ENCODE measurements at regions not wholly inside any gene's neighbourhood (a gene's known extent, or its start where the extent isn't known, plus 50 kb on each side); places are given as distances from the start of the nearest gene placed in this dataset.

DNA sequence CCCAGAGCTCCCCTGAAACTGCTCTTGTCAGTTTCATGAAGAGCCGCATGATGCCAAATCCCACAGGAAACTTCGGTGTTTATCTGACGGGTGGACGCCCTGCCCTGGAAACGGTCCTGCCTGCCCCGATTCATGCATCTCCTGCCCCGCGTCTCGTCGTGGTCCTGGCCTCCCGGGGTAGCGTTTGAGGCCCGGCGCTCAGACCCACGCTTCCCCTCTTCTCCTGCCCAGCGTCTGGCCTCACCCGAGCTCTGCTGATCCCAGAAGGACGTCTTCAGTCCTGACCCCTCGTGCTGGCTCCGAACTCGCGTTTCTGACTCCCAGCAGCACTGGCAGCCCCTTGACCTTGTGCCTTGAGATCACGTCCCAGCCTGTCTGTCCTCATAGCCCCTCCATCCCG, 180.5 kb downstream of the TMEM18 start:
- FAIRE-seq, result no peak
- intact Hi-C loops (cut with DNase I), result no loop called here
- no peak overlapping the region for H3K9ac ChIP-seq (ENCODE audit: low read length in 3 of 3)
- H3K9me3 ChIP-seq (ENCODE audit: control insufficient read depth in 2 of 3, insufficient read depth in 1 of 3, low read length in 3 of 3), result no peaks in the 10 kb centered on the region
- no peaks in the 10 kb centered on the region for H3K27me3 ChIP-seq (ENCODE audit: control insufficient read depth, insufficient read depth, low read length)
- no peak for TF ChIP-seq CTCF (IDR thresholded peaks at IDR 0.05; ENCODE audit: borderline replicate concordance, extremely low read depth, insufficient read depth)
- DNase-seq, result no peak
- H3K27ac ChIP-seq (ENCODE audit: low read depth in 2 of 2, low read length in 2 of 2), result no peak overlapping the region
- no peaks in the 10 kb centered on the region for H3K4me1 ChIP-seq (ENCODE audit: control insufficient read depth in 2 of 3, insufficient read depth in 2 of 3, low read depth in 1 of 3, low read length in 3 of 3)
- H3K4me3 ChIP-seq (ENCODE audit: low read length in 3 of 3), result no peak overlapping the region
- no peaks in the 10 kb centered on the region for H3K36me3 ChIP-seq (ENCODE audit: control insufficient read depth in 2 of 3, insufficient read depth in 3 of 3, low read length in 3 of 3)

DNA sequence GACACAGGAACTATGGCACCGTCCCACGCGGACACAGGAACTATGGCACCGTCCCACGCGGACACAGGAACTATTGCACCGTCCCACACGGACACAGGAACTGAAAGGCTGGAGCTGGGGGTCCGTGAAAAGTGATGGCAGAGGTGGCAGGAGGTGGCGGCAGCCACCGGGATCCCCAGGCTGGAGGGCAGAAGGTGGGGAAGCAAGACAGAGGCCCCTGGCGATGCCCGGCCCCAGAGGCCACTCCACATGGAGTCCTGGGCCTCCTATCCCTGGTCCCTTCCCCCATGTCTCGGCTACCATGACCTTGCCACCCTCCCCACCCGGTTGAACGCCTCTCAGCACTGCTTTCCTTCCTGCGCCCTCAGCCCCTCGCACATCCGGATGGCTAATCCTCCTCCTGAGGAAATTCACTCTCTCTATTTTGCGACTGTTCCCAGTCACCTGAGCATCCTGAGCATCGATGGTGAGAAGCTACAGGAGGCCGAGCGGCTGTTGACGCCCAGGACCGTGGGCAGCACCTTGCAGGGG, 181.4 kb downstream of the TMEM18 start:
- no peak for TF ChIP-seq CTCF (IDR thresholded peaks at IDR 0.05; ENCODE audit: borderline replicate concordance, extremely low read depth, insufficient read depth)
- Histone ChIP-seq H3K9me3 (ENCODE audit: control insufficient read depth in 2 of 3, insufficient read depth in 1 of 3, low read length in 3 of 3) (no peaks in the 10 kb centered on the region), H3K9ac (ENCODE audit: low read length in 3 of 3) (no peak overlapping the region), H3K4me1 (ENCODE audit: control insufficient read depth in 2 of 3, insufficient read depth in 2 of 3, low read depth in 1 of 3, low read length in 3 of 3) (no peaks in the 10 kb centered on the region), H3K27me3 (ENCODE audit: control insufficient read depth, insufficient read depth, low read length) (no peaks in the 10 kb centered on the region), H3K36me3 (ENCODE audit: control insufficient read depth in 2 of 3, insufficient read depth in 3 of 3, low read length in 3 of 3) (no peaks in the 10 kb centered on the region), H3K4me3 (ENCODE audit: low read length in 3 of 3) (no peak overlapping the region), H3K27ac (ENCODE audit: low read depth in 2 of 2, low read length in 2 of 2) (no peak overlapping the region)
- DNase-seq, result no peak
- intact Hi-C loops (cut with DNase I), result no loop called here
- FAIRE-seq, result no peak

DNA sequence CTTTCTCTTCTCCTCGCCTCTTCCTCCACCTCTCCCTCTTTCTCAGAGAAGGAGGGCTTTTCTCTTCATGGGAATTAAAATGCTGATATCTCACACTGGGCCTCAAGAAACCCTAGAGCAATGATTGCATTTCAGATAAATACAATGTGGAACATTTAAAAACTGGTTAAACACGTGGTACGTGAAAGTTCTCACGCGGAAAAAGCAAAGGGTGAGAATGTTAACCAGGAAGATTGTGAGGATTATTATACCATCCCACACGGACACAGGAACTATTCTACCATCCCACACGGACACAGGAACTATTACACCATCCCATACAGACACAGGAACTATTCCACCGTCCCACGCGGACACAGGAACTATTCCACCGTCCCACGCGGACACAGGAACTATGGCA, 182.4 kb downstream of the TMEM18 start:
- TF ChIP-seq CTCF (IDR thresholded peaks at IDR 0.05; ENCODE audit: borderline replicate concordance, extremely low read depth, insufficient read depth), result no peak
- no peak for FAIRE-seq

DNA sequence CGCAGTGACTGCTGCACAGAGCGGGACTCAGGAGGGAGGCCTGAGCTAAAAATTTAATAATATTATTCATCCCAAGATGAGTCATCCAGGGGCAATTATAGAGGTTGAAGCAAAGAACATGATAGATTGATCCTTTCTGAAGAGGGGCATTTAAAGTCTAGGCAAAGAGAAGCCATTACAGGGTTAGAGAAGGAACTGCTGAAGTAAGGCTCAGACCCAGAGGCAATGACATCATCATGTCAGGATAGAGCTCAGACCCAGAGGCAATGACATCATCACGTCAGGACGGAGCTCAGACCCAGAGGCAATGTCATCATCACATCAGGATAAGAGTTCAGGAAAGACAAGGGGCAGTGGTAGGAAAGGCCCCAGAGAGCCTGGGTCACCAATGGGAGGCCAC, 184.0 kb downstream of the TMEM18 start:
- TF ChIP-seq CTCF (IDR thresholded peaks at IDR 0.05; ENCODE audit: borderline replicate concordance, extremely low read depth, insufficient read depth), result no peak
- no peak overlapping the region for H3K9ac ChIP-seq (ENCODE audit: low read length in 3 of 3)
- intact Hi-C loops (cut with DNase I), result no loop called here
- no peak overlapping the region for H3K4me3 ChIP-seq (ENCODE audit: low read length in 3 of 3)
- H3K9me3 ChIP-seq (ENCODE audit: control insufficient read depth in 2 of 3, insufficient read depth in 1 of 3, low read length in 3 of 3), result no peaks in the 10 kb centered on the region
- no peak for DNase-seq
- H3K27ac ChIP-seq (ENCODE audit: low read depth in 2 of 2, low read length in 2 of 2), result no peak overlapping the region
- FAIRE-seq, result no peak
- H3K27me3 ChIP-seq (ENCODE audit: control insufficient read depth, insufficient read depth, low read length), result no peaks in the 10 kb centered on the region
- H3K4me1 ChIP-seq (ENCODE audit: control insufficient read depth in 2 of 3, insufficient read depth in 2 of 3, low read depth in 1 of 3, low read length in 3 of 3), result no peaks in the 10 kb centered on the region
- H3K36me3 ChIP-seq (ENCODE audit: control insufficient read depth in 2 of 3, insufficient read depth in 3 of 3, low read length in 3 of 3), result no peaks in the 10 kb centered on the region

More for the DNA sequence above, 182.4 kb downstream of the TMEM18 start:
- Histone ChIP-seq H3K4me3 (ENCODE audit: low read length in 3 of 3) (no peak overlapping the region), H3K9ac (ENCODE audit: low read length in 3 of 3) (no peak overlapping the region), H3K9me3 (ENCODE audit: control insufficient read depth in 2 of 3, insufficient read depth in 1 of 3, low read length in 3 of 3) (no peaks in the 10 kb centered on the region), H3K27me3 (ENCODE audit: control insufficient read depth, insufficient read depth, low read length) (no peaks in the 10 kb centered on the region), H3K36me3 (ENCODE audit: control insufficient read depth in 2 of 3, insufficient read depth in 3 of 3, low read length in 3 of 3) (no peaks in the 10 kb centered on the region), H3K27ac (ENCODE audit: low read depth in 2 of 2, low read length in 2 of 2) (no peak overlapping the region), H3K4me1 (ENCODE audit: control insufficient read depth in 2 of 3, insufficient read depth in 2 of 3, low read depth in 1 of 3, low read length in 3 of 3) (no peaks in the 10 kb centered on the region)
- no peak for DNase-seq
- intact Hi-C loops (cut with DNase I), result no loop called here
